ENCODE measurements at regions not wholly inside any gene's neighbourhood (a gene's known extent, or its start where the extent isn't known, plus 50 kb on each side); places are given as distances from the start of the nearest gene placed in this dataset.

DNA sequence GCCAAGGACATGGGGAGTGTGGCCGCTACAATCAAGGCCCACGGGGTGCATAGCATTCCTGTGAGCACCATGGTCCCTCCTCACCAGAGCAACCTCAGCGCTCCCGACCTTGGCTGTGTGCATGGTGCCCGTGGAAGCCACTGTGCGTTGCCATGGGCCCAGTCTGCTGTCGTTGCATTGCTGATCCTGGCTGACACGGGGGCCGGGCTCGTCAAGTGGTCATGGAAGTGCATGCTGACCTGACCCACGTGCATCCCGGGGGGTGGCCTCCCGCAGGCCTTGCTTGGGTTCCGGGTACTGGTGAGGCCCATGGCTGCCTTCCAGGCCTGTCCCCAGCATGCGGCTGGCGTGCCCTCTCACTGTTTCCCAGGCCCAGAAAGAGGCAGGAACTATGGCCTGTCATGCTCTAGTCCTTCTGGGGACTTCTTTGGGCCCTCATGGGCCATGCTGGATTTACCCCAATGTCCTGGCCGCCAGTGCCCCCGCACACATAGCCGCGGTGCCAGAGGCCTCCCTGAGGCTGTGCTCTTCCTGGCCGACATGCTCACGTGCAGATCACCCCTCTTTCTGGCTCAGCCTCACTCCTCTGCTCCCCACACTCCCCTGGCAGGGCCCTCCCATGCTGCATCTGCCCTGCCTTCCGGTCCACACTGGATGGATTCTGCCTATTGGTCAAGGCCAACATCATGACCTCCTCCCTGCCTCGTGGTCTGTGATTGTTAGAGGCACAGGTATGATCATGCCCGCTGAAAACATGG, 1258.0 kb downstream of the BRD1 start:
- no peaks in the 10 kb centered on the region for H3K4me1 ChIP-seq (replicated peaks in 1 of 2)
- DNase-seq = no peak
- WGBS, 4 donors = 88 to 92% (median 90%) methylated on average over 13 to 25 of the region's 25 CpGs
- TF ChIP-seq, protein P1, sequence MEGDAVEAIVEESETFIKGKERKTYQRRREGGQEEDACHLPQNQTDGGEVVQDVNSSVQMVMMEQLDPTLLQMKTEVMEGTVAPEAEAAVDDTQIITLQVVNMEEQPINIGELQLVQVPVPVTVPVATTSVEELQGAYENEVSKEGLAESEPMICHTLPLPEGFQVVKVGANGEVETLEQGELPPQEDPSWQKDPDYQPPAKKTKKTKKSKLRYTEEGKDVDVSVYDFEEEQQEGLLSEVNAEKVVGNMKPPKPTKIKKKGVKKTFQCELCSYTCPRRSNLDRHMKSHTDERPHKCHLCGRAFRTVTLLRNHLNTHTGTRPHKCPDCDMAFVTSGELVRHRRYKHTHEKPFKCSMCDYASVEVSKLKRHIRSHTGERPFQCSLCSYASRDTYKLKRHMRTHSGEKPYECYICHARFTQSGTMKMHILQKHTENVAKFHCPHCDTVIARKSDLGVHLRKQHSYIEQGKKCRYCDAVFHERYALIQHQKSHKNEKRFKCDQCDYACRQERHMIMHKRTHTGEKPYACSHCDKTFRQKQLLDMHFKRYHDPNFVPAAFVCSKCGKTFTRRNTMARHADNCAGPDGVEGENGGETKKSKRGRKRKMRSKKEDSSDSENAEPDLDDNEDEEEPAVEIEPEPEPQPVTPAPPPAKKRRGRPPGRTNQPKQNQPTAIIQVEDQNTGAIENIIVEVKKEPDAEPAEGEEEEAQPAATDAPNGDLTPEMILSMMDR (IDR thresholded peaks at IDR 0.05) = no peak
- no peak for TF ChIP-seq POLR2A (IDR thresholded peaks at IDR 0.05)
- intact Hi-C loops (cut with DNase I) = no loop called here
- H3K27me3 ChIP-seq = peaks cover 13% of the 10 kb centered on the region
- no peak overlapping the region for H3K27ac ChIP-seq
- H3K9me3 ChIP-seq (replicated peaks in 1 of 3) = no peaks in the 10 kb centered on the region
- H3K4me3 ChIP-seq = no peak overlapping the region
- no peaks in the 10 kb centered on the region for H3K36me3 ChIP-seq (replicated peaks in 1 of 2)

DNA sequence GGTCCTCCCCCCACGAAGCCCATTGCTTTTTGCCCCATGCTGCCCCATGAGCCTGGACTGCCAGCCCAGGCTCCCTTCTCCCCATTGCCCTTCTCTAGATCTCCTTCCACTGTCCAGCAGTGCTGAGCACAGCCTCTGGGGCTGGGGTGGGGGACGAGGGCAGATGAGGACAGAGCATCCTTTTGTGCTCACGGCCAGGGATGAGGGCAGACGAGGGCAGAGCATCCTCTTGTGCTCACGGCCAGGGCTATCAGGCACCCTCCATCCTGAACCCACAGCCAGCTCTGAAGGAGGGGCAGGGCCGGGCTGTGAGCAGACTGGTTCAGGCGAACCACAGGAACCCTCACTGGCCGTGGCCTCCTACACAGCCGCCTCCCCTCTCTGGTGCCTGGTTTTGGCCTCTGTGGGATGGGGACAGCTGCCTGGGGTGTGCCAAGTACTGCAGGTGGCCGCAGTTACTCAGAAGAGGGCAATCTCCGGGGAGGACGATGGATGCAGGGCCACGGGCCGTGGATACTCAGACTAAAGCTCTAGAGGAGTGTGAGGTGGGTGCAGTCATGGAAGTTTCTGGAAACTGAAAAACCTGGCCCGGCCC, 1258.8 kb downstream of the BRD1 start:
- no peak overlapping the region for H3K27ac ChIP-seq
- WGBS, 4 donors = 81 to 91% (median 86%) methylated on average over 6 to 15 of the region's 15 CpGs
- DNase-seq = no peak
- peaks cover 5% of the 10 kb centered on the region for H3K27me3 ChIP-seq
- H3K9me3 ChIP-seq (replicated peaks in 1 of 3) = no peaks in the 10 kb centered on the region
- H3K4me3 ChIP-seq = no peak overlapping the region
- no peak for TF ChIP-seq POLR2A (IDR thresholded peaks at IDR 0.05)
- TF ChIP-seq, protein P1 (IDR thresholded peaks at IDR 0.05) = no peak
- intact Hi-C loops (cut with DNase I) = no loop called here
- H3K36me3 ChIP-seq (replicated peaks in 1 of 2) = no peaks in the 10 kb centered on the region
- H3K4me1 ChIP-seq (replicated peaks in 1 of 2) = no peaks in the 10 kb centered on the region

DNA sequence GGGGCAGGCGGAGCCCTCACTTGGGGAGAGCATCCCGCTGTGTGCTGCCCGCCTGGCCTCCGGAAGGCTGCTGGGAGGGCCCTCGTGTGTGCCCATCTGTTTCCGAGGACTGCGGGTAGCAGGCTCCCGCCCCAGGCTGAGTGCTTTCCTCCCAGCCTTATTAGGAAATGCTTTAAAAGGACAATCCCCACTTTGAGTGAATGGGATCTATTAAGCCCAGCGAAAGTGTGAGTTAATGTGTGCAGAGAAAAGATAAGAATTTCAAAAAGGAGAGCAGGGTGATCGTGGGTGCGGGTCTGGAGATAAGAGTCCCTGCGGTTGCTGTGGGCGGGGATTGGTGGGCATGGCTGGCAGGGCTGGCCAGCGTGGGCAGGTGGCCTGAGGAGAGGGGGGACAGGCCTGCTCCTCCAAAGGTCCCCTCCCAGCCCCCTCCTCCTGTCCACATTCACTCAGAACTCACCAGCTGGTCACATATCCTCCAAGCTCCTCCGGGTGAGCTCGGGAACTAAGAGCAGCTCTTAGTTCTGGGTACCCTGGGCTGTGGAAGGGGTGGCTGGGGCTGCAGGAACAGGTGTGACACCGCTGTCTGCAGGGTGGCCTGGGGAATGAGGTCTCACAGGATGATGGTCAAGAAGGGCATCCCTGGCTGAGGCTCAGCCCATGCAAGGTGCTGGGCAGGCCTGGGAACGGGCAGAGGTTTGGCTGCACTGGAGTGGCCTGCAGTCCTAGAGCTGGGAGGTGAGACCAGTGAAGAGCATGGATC, 1260.3 kb downstream of the BRD1 start:
- WGBS, 4 donors = 51 to 66% (median 61%) methylated on average over 15 to 18 of the region's 18 CpGs
- Histone ChIP-seq H3K27ac (no peak overlapping the region), H3K9me3 (replicated peaks in 1 of 3) (no peaks in the 10 kb centered on the region), H3K4me1 (replicated peaks in 1 of 2) (no peaks in the 10 kb centered on the region), H3K4me3 (no peak overlapping the region), H3K36me3 (replicated peaks in 1 of 2) (no peaks in the 10 kb centered on the region), H3K27me3 (no peaks in the 10 kb centered on the region)
- no peak for TF ChIP-seq POLR2A (IDR thresholded peaks at IDR 0.05)
- no peak for DNase-seq
- intact Hi-C loops (cut with DNase I) = no loop called here

DNA sequence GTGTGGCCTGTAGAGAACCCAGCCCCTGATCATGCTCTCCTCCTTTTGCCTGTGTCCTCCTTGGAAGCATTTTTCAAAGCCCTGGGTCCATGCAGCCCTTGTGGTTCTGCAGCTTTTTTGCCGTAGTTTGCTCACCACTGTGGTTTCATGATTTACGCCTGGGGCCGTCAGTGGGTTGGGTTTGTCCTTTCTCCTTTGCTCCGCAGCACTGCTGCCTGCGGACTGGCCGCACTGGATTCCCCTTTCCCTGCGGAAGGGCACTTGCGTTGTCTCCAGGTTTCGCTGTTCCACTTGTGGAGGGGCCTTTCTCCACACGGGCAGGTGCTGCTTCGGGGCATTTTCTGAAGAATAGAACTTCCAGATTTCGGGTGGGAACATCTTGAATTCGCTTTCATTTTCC, 1260.9 kb downstream of the BRD1 start:
- H3K4me1 ChIP-seq (replicated peaks in 1 of 2) = no peaks in the 10 kb centered on the region
- DNase-seq = no peak
- H3K27ac ChIP-seq = no peak overlapping the region
- intact Hi-C loops (cut with DNase I) = no loop called here
- no peaks in the 10 kb centered on the region for H3K27me3 ChIP-seq
- H3K36me3 ChIP-seq (replicated peaks in 1 of 2) = no peaks in the 10 kb centered on the region
- no peaks in the 10 kb centered on the region for H3K9me3 ChIP-seq (replicated peaks in 1 of 3)
- TF ChIP-seq, protein P1 (IDR thresholded peaks at IDR 0.05) = no peak
- TF ChIP-seq POLR2A (IDR thresholded peaks at IDR 0.05) = no peak
- 45 to 47% (median 46%) methylated on average over 13 of the region's 13 CpGs for WGBS, 4 donors
- no peak overlapping the region for H3K4me3 ChIP-seq

Measured in adrenal gland (tissue), 9 donors.